H1 (cell line): ENCODE measurements at regions not wholly inside any gene's neighbourhood (a gene's known extent, or its start where the extent isn't known, plus 50 kb on each side); places are given as distances from the start of the nearest gene placed in this dataset.

ENCODE experiments used
- CTCF ChIA-PET: fragments of 300-600 bp; sonication (Branson Sonifier 250); formaldehyde crosslinking; loops from one replicate; lab custom pipeline; 2021; ENCODE audit not compliant: partially characterized antibody; lab: Charles Lee
- POLR2A ChIA-PET: fragments of 300-600 bp; sonication (Branson Sonifier 250); formaldehyde crosslinking; loops from one replicate; lab custom pipeline; 2021; ENCODE audit warnings: inconsistent platforms; ENCODE audit not compliant: partially characterized antibody; lab: Charles Lee
- DNase-seq, 2 experiments: peaks; one replicate each; pipeline versions ENCODE4 v3.0.0 to v3.0.0-alpha.2; 2010 to 2022; ENCODE audit warnings: low spot score in 2 of 2, low read depth in 1 of 2, mixed read lengths in 1 of 2
- FAIRE-seq: peaks from 2 replicates; lab custom pipeline; 2011; peaks lifted over from hg19 to GRCh38; lab: Jason Lieb, UNC
- H2AFZ ChIP-seq: 2 replicates; pipeline ENCODE4 v1.8.1; 2012; ENCODE audit warnings: low read length, inconsistent platforms
- H2AK5ac ChIP-seq: 2 replicates; pipeline ENCODE4 v1.6.1; 2013; ENCODE audit warnings: low read depth, low read length
- H2BK120ac ChIP-seq: replicated peaks from 2 replicates; pipeline ENCODE3; 2013; ENCODE audit warnings: low read depth, low read length, inconsistent platforms
- H2BK12ac ChIP-seq: 2 replicates; pipeline ENCODE4 v1.6.1; 2013; ENCODE audit warnings: low read depth, low read length
- H2BK15ac ChIP-seq: 2 replicates; pipeline ENCODE4 v1.6.1; 2013; ENCODE audit warnings: low read length
- H2BK20ac ChIP-seq: 2 replicates; pipeline ENCODE4 v1.6.1; 2013; ENCODE audit warnings: low read length
- H2BK5ac ChIP-seq: 2 replicates; pipeline ENCODE4 v1.6.1; 2013; ENCODE audit warnings: low read depth, low read length
- H3K14ac ChIP-seq: 2 replicates; pipeline ENCODE4 v1.6.1; 2013; ENCODE audit warnings: inconsistent platforms; ENCODE audit not compliant: insufficient read length
- H3K18ac ChIP-seq: 2 replicates; pipeline ENCODE4 v1.6.1; 2013; ENCODE audit warnings: low read length; ENCODE audit errors: extremely low read depth
- H3K23ac ChIP-seq: 2 replicates; pipeline ENCODE4 v1.6.1; 2013; ENCODE audit warnings: inconsistent platforms; ENCODE audit not compliant: insufficient read length
- H3K23me2 ChIP-seq: 2 replicates; pipeline ENCODE4 v1.6.1; 2013; ENCODE audit warnings: low read depth, low read length
- H3K27ac ChIP-seq: 2 replicates; pipeline ENCODE4 v1.6.1; 2011; ENCODE audit warnings: low read depth, low read length, inconsistent platforms
- H3K27me3 ChIP-seq, 4 experiments: replicated peaks in 1 of 4; 1 replicate in 1 of 4; 2 replicates in 3 of 4; pipeline versions ENCODE4 v1.6.1 to v1.8.1; 2011 to 2013; ENCODE audit warnings: low read length in 3 of 4, mild to moderate bottlenecking in 3 of 4, inconsistent platforms in 2 of 4, mixed read lengths in 2 of 4, moderate library complexity in 1 of 4; ENCODE audit not compliant: control insufficient read depth in 3 of 4, insufficient read depth in 3 of 4; ENCODE audit errors: extremely low read depth in 1 of 4
- H3K36me3 ChIP-seq, 4 experiments: 2 replicates each; pipeline versions ENCODE4 v1.6.1 to v1.8.1; 2011 to 2013; ENCODE audit warnings: mild to moderate bottlenecking in 4 of 4, low read length in 3 of 4, moderate library complexity in 2 of 4, control low read depth in 1 of 4, inconsistent platforms in 1 of 4; ENCODE audit not compliant: insufficient read depth in 4 of 4, control insufficient read depth in 2 of 4
- H3K4ac ChIP-seq: replicated peaks from 2 replicates; pipeline ENCODE3; 2013; ENCODE audit warnings: low read length, low read depth, mixed read lengths, inconsistent platforms; ENCODE audit not compliant: insufficient read length
- H3K4me1 ChIP-seq, 4 experiments: replicated peaks in 1 of 4; 1 replicate in 1 of 4; 2 replicates in 3 of 4; pipeline versions ENCODE4 v1.6.1 to v1.8.1; 2011 to 2013; ENCODE audit warnings: low read length in 3 of 4, inconsistent platforms in 2 of 4, mixed read lengths in 1 of 4; ENCODE audit not compliant: insufficient read depth in 4 of 4, control insufficient read depth in 3 of 4
- H3K4me2 ChIP-seq, 2 experiments: 2 replicates each; pipeline versions ENCODE4 v1.6.1 to v1.8.1; 2011 to 2013; ENCODE audit warnings: low read depth in 2 of 2, low read length in 2 of 2, control low read depth in 1 of 2, inconsistent platforms in 1 of 2, mild to moderate bottlenecking in 1 of 2; ENCODE audit not compliant: insufficient read depth in 1 of 2
- H3K4me3 ChIP-seq, 4 experiments: fragments of 200-600, 300-600 bp in 1 of 4; sonication (generic), shearing (Covaris generic), sonication (Bioruptor Twin) in 1 of 4; 2 replicates each; pipeline versions ENCODE4 v1.5.1 to v1.8.1; 2011 to 2016; ENCODE audit warnings: low read length in 4 of 4, low read depth in 3 of 4, control low read depth in 2 of 4, inconsistent platforms in 2 of 4, mild to moderate bottlenecking in 2 of 4, mixed read lengths in 1 of 4, moderate library complexity in 1 of 4; ENCODE audit not compliant: insufficient read depth in 2 of 4; ENCODE audit errors: extremely low read depth in 1 of 4
- H3K56ac ChIP-seq: replicated peaks from 2 replicates; pipeline ENCODE3; 2013; ENCODE audit warnings: low read depth, mild to moderate bottlenecking, mixed read lengths, low read length, inconsistent platforms; ENCODE audit not compliant: insufficient read length
- H3K79me1 ChIP-seq: 2 replicates; pipeline ENCODE4 v1.6.1; 2013; ENCODE audit warnings: low read depth, low read length, control low read depth
- H3K79me2 ChIP-seq, 2 experiments: 2 replicates each; pipeline versions ENCODE4 v1.6.1 to v1.8.1; 2012 to 2013; ENCODE audit warnings: low read length in 2 of 2, mild to moderate bottlenecking in 2 of 2, inconsistent platforms in 1 of 2; ENCODE audit not compliant: insufficient read depth in 2 of 2, control insufficient read depth in 1 of 2
- H3K9ac ChIP-seq, 4 experiments: replicated peaks in 1 of 4; 1 replicate in 1 of 4; 2 replicates in 3 of 4; pipeline versions ENCODE4 v1.6.1 to v1.8.1; 2011 to 2013; ENCODE audit warnings: low read depth in 3 of 4, low read length in 3 of 4, control low read depth in 2 of 4, mild to moderate bottlenecking in 2 of 4, moderate library complexity in 2 of 4, inconsistent platforms in 1 of 4; ENCODE audit errors: extremely low read depth in 1 of 4
- H3K9me3 ChIP-seq, 2 experiments: 2 replicates each; pipeline versions ENCODE4 v1.6.1 to v1.8.1; 2012 to 2013; ENCODE audit warnings: mild to moderate bottlenecking in 2 of 2, moderate library complexity in 2 of 2, control low read depth in 1 of 2, inconsistent platforms in 1 of 2, low read depth in 1 of 2, low read length in 1 of 2, mixed read lengths in 1 of 2; ENCODE audit not compliant: insufficient read depth in 2 of 2
- H4K20me1 ChIP-seq, 2 experiments: replicated peaks in 1 of 2; 2 replicates each; pipeline versions ENCODE3 to v1.8.1; 2011 to 2013; ENCODE audit warnings: inconsistent platforms in 2 of 2, low read length in 2 of 2, mild to moderate bottlenecking in 1 of 2; ENCODE audit not compliant: insufficient read depth in 2 of 2, control insufficient read depth in 1 of 2
- H4K5ac ChIP-seq: 2 replicates; pipeline ENCODE4 v1.6.1; 2013; ENCODE audit warnings: low read length, low read depth, mixed read lengths, inconsistent platforms; ENCODE audit not compliant: insufficient read length
- H4K8ac ChIP-seq: 2 replicates; pipeline ENCODE4 v1.8.0; 2013; ENCODE audit warnings: mild to moderate bottlenecking, moderate library complexity, low read length, inconsistent platforms; ENCODE audit not compliant: insufficient read depth; ENCODE audit errors: extremely low read depth
- H4K91ac ChIP-seq: replicated peaks from 2 replicates; pipeline ENCODE3; 2013; ENCODE audit warnings: low read length, mixed read lengths, inconsistent platforms; ENCODE audit not compliant: insufficient read length
- ASH2L ChIP-seq: fragments of 200-600, 300-600 bp; sonication (generic); IDR thresholded peaks from one replicate; pipeline ENCODE4 v1.7.1; 2017; ENCODE audit warnings: low read length
- CTBP2 ChIP-seq: IDR thresholded peaks from 2 replicates; pipeline ENCODE4 v1.7.0; 2011; ENCODE audit warnings: borderline replicate concordance, mild to moderate bottlenecking, moderate library complexity, mixed read lengths, low read length; ENCODE audit not compliant: insufficient read depth, insufficient read length
- EGR1 ChIP-seq: IDR thresholded peaks from 2 replicates; pipeline ENCODE4 v1.6.1; 2011; ENCODE audit warnings: low read depth, low read length, borderline replicate concordance
- EP300 ChIP-seq, 2 experiments: IDR thresholded peaks; 1 replicate in 1 of 2; 2 replicates in 1 of 2; pipeline ENCODE4 v1.6.1; 2011 to 2012; ENCODE audit warnings: low read depth in 2 of 2, low read length in 2 of 2, mild to moderate bottlenecking in 2 of 2, borderline replicate concordance in 1 of 2, inconsistent platforms in 1 of 2, moderate library complexity in 1 of 2
- FOSL1 ChIP-seq: IDR thresholded peaks from 2 replicates; pipeline ENCODE4 v1.6.1; 2011; ENCODE audit warnings: mild to moderate bottlenecking, low read depth, low read length, moderate library complexity; ENCODE audit not compliant: insufficient read depth
- NRF1 ChIP-seq: IDR thresholded peaks from 2 replicates; pipeline ENCODE4 v1.6.1; 2011; ENCODE audit warnings: mild to moderate bottlenecking, low read depth, low read length, improper control_type of control experiment
- PHF8 ChIP-seq: fragments of 200-600 bp; sonication (generic); conservative IDR thresholded peaks from 2 replicates; pipeline ENCODE4 v1.7.1; 2012; ENCODE audit warnings: low read depth, mild to moderate bottlenecking, inconsistent platforms, low read length, moderate library complexity
- POLR2A ChIP-seq, 2 experiments: IDR thresholded peaks; 1 replicate in 1 of 2; 2 replicates in 1 of 2; pipeline ENCODE4 v1.6.1; 2011; ENCODE audit warnings: low read depth in 2 of 2, low read length in 2 of 2, mild to moderate bottlenecking in 2 of 2; ENCODE audit errors: control extremely low read depth in 1 of 2
- RBBP5 ChIP-seq: IDR thresholded peaks from 2 replicates; pipeline ENCODE4 v1.7.1; 2012; ENCODE audit warnings: low read depth, mild to moderate bottlenecking, inconsistent platforms, low read length, moderate library complexity, borderline replicate concordance
- RFX5 ChIP-seq: IDR thresholded peaks from 2 replicates; pipeline ENCODE4 v1.6.1; 2011; ENCODE audit warnings: low read depth, low read length, improper control_type of control experiment, borderline replicate concordance
- RXRA ChIP-seq: IDR thresholded peaks from 2 replicates; pipeline ENCODE4 v1.6.1; 2011; ENCODE audit warnings: low read depth, mild to moderate bottlenecking, low read length, moderate library complexity; ENCODE audit not compliant: insufficient read depth
- ZNF274 ChIP-seq: IDR thresholded peaks from 2 replicates; pipeline ENCODE4 v1.7.0; 2012; ENCODE audit warnings: low read length, borderline replicate concordance; ENCODE audit errors: extremely low read depth
- WGBS, 2 experiments: shearing (Covaris generic) in 1 of 2; methylation state at CpG; one replicate each; pipeline versions ENCODE4 v1.1.6 to v1.1.7; 2013 to 2015; ENCODE audit warnings: low lambda C conversion rate in 2 of 2, mixed read lengths in 2 of 2, inconsistent platforms in 1 of 2, low coverage in 1 of 2, missing lambda C conversion rate in 1 of 2; ENCODE audit not compliant: insufficient replicate concordance in 2 of 2, insufficient coverage in 1 of 2, insufficient read length in 1 of 2; ENCODE audit errors: extremely low coverage in 1 of 2, missing lambda C conversion rate in 1 of 2; 5-methylcytosine and 5-hydroxymethylcytosine counted together

DNA sequence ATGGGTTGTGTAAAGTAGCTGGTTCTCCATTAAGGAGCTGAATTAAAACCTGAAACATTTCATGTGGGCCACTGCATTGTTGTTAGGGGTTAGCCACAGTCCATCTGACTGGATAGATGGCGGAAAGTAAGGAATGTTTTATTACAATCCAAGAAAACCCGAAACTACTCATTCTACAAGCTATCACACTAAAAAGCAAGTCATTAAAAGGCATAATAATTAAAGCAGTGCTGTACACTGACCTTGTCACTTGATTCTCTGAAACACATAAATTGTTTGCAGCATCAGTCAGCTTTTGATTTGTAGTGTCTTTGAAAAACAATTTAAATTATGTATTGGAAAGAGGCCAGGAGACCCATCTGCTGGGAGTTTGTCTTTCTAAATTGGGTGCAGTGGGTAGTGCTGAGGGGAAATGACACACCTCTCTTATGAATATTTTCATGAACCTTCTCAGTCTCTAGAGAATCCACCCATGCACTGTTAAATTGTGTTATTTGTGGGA, 75.7 kb upstream of the ANK2 start:
- Histone ChIP-seq H3K27me3 (no peaks in the 10 kb centered on the region), H2AFZ (no peak overlapping the region), H4K5ac (no peak overlapping the region), H2BK20ac (no peak overlapping the region), H2BK12ac (no peak overlapping the region), H3K23ac (no peak overlapping the region), H4K8ac (no peak overlapping the region), H4K20me1 (no peaks in the 10 kb centered on the region), H3K4me3 (no peak overlapping the region), H3K27ac (no peak overlapping the region), H3K23me2 (no peaks in the 10 kb centered on the region), H2BK15ac (no peak overlapping the region), H3K4ac (no peak overlapping the region), H3K56ac (no peak overlapping the region), H3K18ac (no peak overlapping the region), H4K91ac (no peak overlapping the region), H3K4me1 (no peaks in the 10 kb centered on the region; a peak in 1 of 7 replicates), H3K4me2 (no peak overlapping the region), H2BK120ac (no peak overlapping the region), H3K36me3 (no peaks in the 10 kb centered on the region), H3K9ac (no peak overlapping the region), H2AK5ac (no peak overlapping the region), H3K9me3 (no peaks in the 10 kb centered on the region), H3K79me2 (no peaks in the 10 kb centered on the region), H3K14ac (no peak overlapping the region), H3K79me1 (no peaks in the 10 kb centered on the region), H2BK5ac (no peak overlapping the region)
- FAIRE-seq, result no peak
- CTCF ChIA-PET, result interaction anchor here (0.6 to 1.1 kb wide), 3 partner anchors 22 to 279 kb away, joined by 3 to 8 read pairs (median 3); no protein-coding TSS in a partner anchor
- POLR2A ChIA-PET, result interaction anchor here (0.9 kb wide), 1 partner anchor 122 kb away, joined by 3 read pairs; no protein-coding TSS in a partner anchor
- no peak for DNase-seq
- TF ChIP-seq EP300 (IDR thresholded peaks at IDR 0.05; ENCODE audit: borderline replicate concordance in 1 of 2, low read depth in 2 of 2, low read length in 2 of 2) (no peak), RXRA (no peak), FOSL1 (no peak), POLR2A (IDR thresholded peaks at IDR 0.05; ENCODE audit: control extremely low read depth in 1 of 2, low read depth in 2 of 2, low read length in 2 of 2) (no peak), NRF1 (no peak), RFX5 (no peak), ASH2L (no peak), PHF8 (no peak), CTBP2 (no peak), ZNF274 (no peak), RBBP5 (no peak), EGR1 (no peak)
- WGBS, 2 experiments, result 84% methylated on average over 2 of the region's 2 CpGs; no CpG with 5 or more reads in 1 of the 2 experiments
